HEK293 (cell line): ENCODE measurements at regions not wholly inside any gene's neighbourhood (a gene's known extent, or its start where the extent isn't known, plus 50 kb on each side); places are given as distances from the start of the nearest gene placed in this dataset.

Experiments used
- ELK4 ChIP-seq: IDR thresholded peaks from 2 replicates; pipeline ENCODE4 v1.6.1; 2011; ENCODE audit warnings: mild to moderate bottlenecking, low read depth, low read length, borderline replicate concordance
- GFI1B ChIP-seq: fragments of 450-650 bp; formaldehyde crosslinking; IDR thresholded peaks from 2 replicates; pipeline ENCODE4 v1.5.1; 2016; ENCODE audit warnings: missing biosample characterization, missing genetic modification characterization
- GLI2 ChIP-seq: fragments of 450-650 bp; formaldehyde crosslinking; IDR thresholded peaks from 2 replicates; pipeline ENCODE4; 2017; ENCODE audit warnings: missing biosample characterization, missing genetic modification characterization, low read depth, borderline replicate concordance
- GLI4 ChIP-seq: fragments of 450-650 bp; formaldehyde crosslinking; IDR thresholded peaks from 2 replicates; pipeline ENCODE4 v1.5.1; 2016; ENCODE audit warnings: missing biosample characterization, missing genetic modification characterization
- HOXA7 ChIP-seq: sonication (generic); formaldehyde crosslinking; IDR thresholded peaks from 2 replicates; pipeline ENCODE4 v1.8.1; 2022; ENCODE audit warnings: missing genetic modification reagents, borderline replicate concordance
- INSM2 ChIP-seq: fragments of 450-650 bp; formaldehyde crosslinking; IDR thresholded peaks from 2 replicates; pipeline ENCODE4 v1.5.1; 2016; ENCODE audit warnings: missing biosample characterization, missing genetic modification characterization
- KLF10 ChIP-seq: fragments of 450-650 bp; IDR thresholded peaks from 2 replicates; pipeline ENCODE4 v1.5.1; 2018; ENCODE audit warnings: missing biosample characterization, mild to moderate bottlenecking, missing genetic modification characterization
- KLF16 ChIP-seq: fragments of 450-650 bp; formaldehyde crosslinking; IDR thresholded peaks from 2 replicates; pipeline ENCODE4 v1.5.1; 2017; ENCODE audit warnings: missing biosample characterization, missing genetic modification characterization
- MYNN ChIP-seq: fragments of 450-650 bp; formaldehyde crosslinking; IDR thresholded peaks from 2 replicates; pipeline ENCODE4 v1.5.1; 2016; ENCODE audit warnings: missing biosample characterization, missing genetic modification characterization, borderline replicate concordance
- PBX3 ChIP-seq: sonication (generic); formaldehyde crosslinking; IDR thresholded peaks from 2 replicates; pipeline ENCODE4 v1.8.1; 2022; ENCODE audit warnings: mild to moderate bottlenecking, moderate library complexity, missing genetic modification reagents
- SCRT2 ChIP-seq: fragments of 450-650 bp; formaldehyde crosslinking; IDR thresholded peaks from 2 replicates; pipeline ENCODE4 v1.5.1; 2016; ENCODE audit warnings: missing biosample characterization, missing genetic modification characterization
- SP3 ChIP-seq: fragments of 450-650 bp; formaldehyde crosslinking; IDR thresholded peaks from 2 replicates; pipeline ENCODE4 v1.5.1; 2016; ENCODE audit warnings: missing biosample characterization, missing genetic modification characterization
- ZFHX2 ChIP-seq: fragments of 450-650 bp; formaldehyde crosslinking; conservative IDR thresholded peaks from 2 replicates; pipeline ENCODE4 v1.5.1; 2016; ENCODE audit warnings: missing biosample characterization, missing genetic modification characterization
- ZIC2 ChIP-seq: fragments of 450-650 bp; formaldehyde crosslinking; IDR thresholded peaks from 2 replicates; pipeline ENCODE4 v1.5.1; 2016; ENCODE audit warnings: missing biosample characterization, missing genetic modification characterization
- ZNF157 ChIP-seq: fragments of 450-650 bp; formaldehyde crosslinking; IDR thresholded peaks from 2 replicates; pipeline ENCODE4 v1.5.1; 2016; ENCODE audit warnings: missing biosample characterization, missing genetic modification characterization
- ZNF19 ChIP-seq: fragments of 450-650 bp; formaldehyde crosslinking; IDR thresholded peaks from 2 replicates; pipeline ENCODE4; 2016; ENCODE audit warnings: missing biosample characterization, missing genetic modification characterization, low read depth
- ZNF202 ChIP-seq: fragments of 450-650 bp; formaldehyde crosslinking; IDR thresholded peaks from 2 replicates; pipeline ENCODE4 v1.5.1; 2016; ENCODE audit warnings: missing biosample characterization, missing genetic modification characterization, borderline replicate concordance
- ZNF221 ChIP-seq: fragments of 450-650 bp; formaldehyde crosslinking; IDR thresholded peaks from 2 replicates; pipeline ENCODE4 v1.5.1; 2017; ENCODE audit warnings: missing biosample characterization, missing genetic modification characterization, borderline replicate concordance
- ZNF292 ChIP-seq: fragments of 450-650 bp; formaldehyde crosslinking; IDR thresholded peaks from 2 replicates; pipeline ENCODE4 v1.5.1; 2016; ENCODE audit warnings: low read depth, missing biosample characterization, missing genetic modification characterization, borderline replicate concordance
- ZNF311 ChIP-seq: fragments of 450-650 bp; formaldehyde crosslinking; IDR thresholded peaks from 2 replicates; pipeline ENCODE4 v1.5.1; 2017; ENCODE audit warnings: missing biosample characterization, missing genetic modification characterization, borderline replicate concordance
- ZNF416 ChIP-seq: fragments of 450-650 bp; formaldehyde crosslinking; IDR thresholded peaks from 2 replicates; pipeline ENCODE4 v1.5.1; 2016; ENCODE audit warnings: missing biosample characterization, missing genetic modification characterization
- ZNF548 ChIP-seq: fragments of 450-650 bp; formaldehyde crosslinking; IDR thresholded peaks from 2 replicates; pipeline ENCODE4 v1.5.1; 2016; ENCODE audit warnings: missing biosample characterization, missing genetic modification characterization
- ZNF549 ChIP-seq: fragments of 450-650 bp; IDR thresholded peaks from 2 replicates; pipeline ENCODE4 v1.5.1; 2018; ENCODE audit warnings: missing biosample characterization, missing genetic modification characterization, mild to moderate bottlenecking, inconsistent platforms, moderate library complexity
- ZNF610 ChIP-seq: fragments of 450-650 bp; formaldehyde crosslinking; IDR thresholded peaks from 2 replicates; pipeline ENCODE4 v1.5.1; 2016; ENCODE audit warnings: missing biosample characterization, missing genetic modification characterization, borderline replicate concordance
- ZNF645 ChIP-seq: fragments of 450-650 bp; formaldehyde crosslinking; IDR thresholded peaks from 2 replicates; pipeline ENCODE4; 2016; ENCODE audit warnings: missing biosample characterization, missing genetic modification characterization
- ZNF654 ChIP-seq: fragments of 450-650 bp; formaldehyde crosslinking; IDR thresholded peaks from 2 replicates; pipeline ENCODE4 v1.5.1; 2016; ENCODE audit warnings: low read depth, missing biosample characterization, missing genetic modification characterization
- ZNF670 ChIP-seq: fragments of 450-650 bp; formaldehyde crosslinking; IDR thresholded peaks from 2 replicates; pipeline ENCODE4 v1.5.1; 2016; ENCODE audit warnings: missing biosample characterization, missing genetic modification characterization, low read depth
- ZNF701 ChIP-seq: fragments of 450-650 bp; formaldehyde crosslinking; IDR thresholded peaks from 2 replicates; pipeline ENCODE4 v1.5.1; 2016; ENCODE audit warnings: missing biosample characterization, missing genetic modification characterization
- ZNF785 ChIP-seq: fragments of 450-650 bp; formaldehyde crosslinking; IDR thresholded peaks from 2 replicates; pipeline ENCODE4 v1.5.1; 2016; ENCODE audit warnings: missing biosample characterization, missing genetic modification characterization
- ZSCAN18 ChIP-seq: fragments of 450-650 bp; formaldehyde crosslinking; IDR thresholded peaks from 2 replicates; pipeline ENCODE4 v1.5.1; 2016; ENCODE audit warnings: missing biosample characterization, missing genetic modification characterization
- TF ChIP-seq, protein P1 (sequence below): fragments of 450-650 bp; formaldehyde crosslinking; IDR thresholded peaks from 2 replicates; pipeline ENCODE4 v1.5.0; 2017; ENCODE audit warnings: missing biosample characterization, missing genetic modification characterization, borderline replicate concordance

DNA sequence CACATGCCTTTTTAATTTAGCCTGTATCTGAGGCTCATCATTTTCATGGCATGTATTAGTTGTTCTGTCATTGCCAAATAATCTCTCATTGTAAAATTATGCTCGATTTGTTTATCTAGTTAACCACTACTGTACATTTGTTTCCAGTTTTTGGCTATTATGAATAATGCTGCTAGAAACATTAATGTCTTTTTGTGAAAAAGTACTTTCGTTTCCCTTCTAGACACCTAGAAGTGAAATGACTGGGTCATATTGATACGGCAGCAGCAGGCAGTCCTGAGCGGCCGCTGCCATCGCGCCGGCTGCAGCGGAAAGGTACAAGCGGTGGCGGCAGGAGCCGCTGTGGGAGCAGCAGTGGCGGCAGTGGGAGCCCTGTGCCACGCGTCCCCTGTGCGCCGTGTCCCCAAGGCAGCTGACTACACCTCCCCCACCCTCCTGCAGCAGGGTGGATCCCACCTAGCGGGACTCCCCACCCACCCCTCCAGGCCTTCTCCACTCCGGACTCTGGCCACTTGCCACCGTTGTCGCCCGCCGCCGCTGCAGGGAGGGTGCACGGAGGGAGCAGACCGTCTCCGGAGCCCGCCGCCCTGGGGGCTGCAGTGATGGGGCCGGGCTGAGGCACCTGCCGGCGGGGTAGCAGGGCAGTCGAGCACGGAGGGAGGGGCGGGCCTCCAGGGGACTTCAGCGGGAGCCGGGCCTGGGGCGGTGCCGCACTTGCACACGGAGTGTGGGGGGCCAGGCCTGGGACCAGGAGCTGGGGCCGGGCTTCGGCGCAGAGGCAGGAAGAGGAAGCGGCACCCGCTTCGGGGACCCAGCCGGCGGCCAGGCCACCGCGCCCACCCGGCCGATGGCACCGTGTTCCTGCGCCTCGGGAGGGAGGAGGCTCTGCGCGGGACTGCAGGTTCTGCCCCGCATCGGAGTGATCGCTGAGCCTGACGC is 66.8 kb upstream of the RGS7 start (continued):
- no peak for TF ChIP-seq ZNF311 (tag by site-specific recombination)
- no peak for TF ChIP-seq ZNF701 (tag by site-specific recombination)
- TF ChIP-seq ZNF292, result no peak
- peak; percentile 82 for TF ChIP-seq SP3
- TF ChIP-seq PBX3, result peak; percentile 44
- no peak for TF ChIP-seq ZNF670 (tag by site-specific recombination)
- TF ChIP-seq ZNF785 (tag by site-specific recombination), result no peak
- TF ChIP-seq ZFHX2 (tag by site-specific recombination), result peak; percentile 78
- TF ChIP-seq ZNF19 (tag by site-specific recombination), result no peak
- peak; percentile 92 for TF ChIP-seq KLF16 (tag by site-specific recombination)
- TF ChIP-seq ZNF202 (tag by site-specific recombination), result no peak; the same call in 1 of the 2 replicates
- 0 out of 2 replicates have a peak, but pooled peaks have one; percentile 49 for TF ChIP-seq ZNF548
- TF ChIP-seq HOXA7 (CRISPR knock-in tag), result no peak
- no peak for TF ChIP-seq GFI1B (tag by site-specific recombination)
- TF ChIP-seq ZNF157, result no peak
- peak; percentile 99 for TF ChIP-seq ZIC2 (tag by site-specific recombination)
- TF ChIP-seq ZNF549, result no peak
- TF ChIP-seq ZNF221 (tag by site-specific recombination), result no peak
- TF ChIP-seq ZNF654 (tag by site-specific recombination), result no peak
- no peak for TF ChIP-seq GLI2 (tag by site-specific recombination)
- TF ChIP-seq KLF10, result no peak
- TF ChIP-seq, protein P1, sequence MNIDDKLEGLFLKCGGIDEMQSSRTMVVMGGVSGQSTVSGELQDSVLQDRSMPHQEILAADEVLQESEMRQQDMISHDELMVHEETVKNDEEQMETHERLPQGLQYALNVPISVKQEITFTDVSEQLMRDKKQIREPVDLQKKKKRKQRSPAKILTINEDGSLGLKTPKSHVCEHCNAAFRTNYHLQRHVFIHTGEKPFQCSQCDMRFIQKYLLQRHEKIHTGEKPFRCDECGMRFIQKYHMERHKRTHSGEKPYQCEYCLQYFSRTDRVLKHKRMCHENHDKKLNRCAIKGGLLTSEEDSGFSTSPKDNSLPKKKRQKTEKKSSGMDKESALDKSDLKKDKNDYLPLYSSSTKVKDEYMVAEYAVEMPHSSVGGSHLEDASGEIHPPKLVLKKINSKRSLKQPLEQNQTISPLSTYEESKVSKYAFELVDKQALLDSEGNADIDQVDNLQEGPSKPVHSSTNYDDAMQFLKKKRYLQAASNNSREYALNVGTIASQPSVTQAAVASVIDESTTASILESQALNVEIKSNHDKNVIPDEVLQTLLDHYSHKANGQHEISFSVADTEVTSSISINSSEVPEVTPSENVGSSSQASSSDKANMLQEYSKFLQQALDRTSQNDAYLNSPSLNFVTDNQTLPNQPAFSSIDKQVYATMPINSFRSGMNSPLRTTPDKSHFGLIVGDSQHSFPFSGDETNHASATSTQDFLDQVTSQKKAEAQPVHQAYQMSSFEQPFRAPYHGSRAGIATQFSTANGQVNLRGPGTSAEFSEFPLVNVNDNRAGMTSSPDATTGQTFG (tag by site-specific recombination), result no peak
- no peak for TF ChIP-seq INSM2
- no peak for TF ChIP-seq ZNF416
- TF ChIP-seq ZNF645 (tag by site-specific recombination), result no peak
- peak; percentile 66; the same call in 1 of the 2 replicates for TF ChIP-seq ZNF610 (tag by site-specific recombination)
- TF ChIP-seq GLI4 (tag by site-specific recombination), result no peak
- no peak for TF ChIP-seq ELK4
- no peak for TF ChIP-seq ZSCAN18
- no peak; the same call in 1 of the 2 replicates for TF ChIP-seq MYNN (tag by site-specific recombination)
- peak; percentile 39; the same call in 1 of the 2 replicates for TF ChIP-seq SCRT2 (tag by site-specific recombination)
